Mesendoderm (in vitro differentiated cells): ENCODE measurements at regions not wholly inside any gene's neighbourhood (a gene's known extent, or its start where the extent isn't known, plus 50 kb on each side); places are given as distances from the start of the nearest gene placed in this dataset.

Source experiments
- DNase-seq: peaks from one replicate; pipeline ENCODE4 v3.0.0; 2013
- H2AK5ac ChIP-seq: 2 replicates; pipeline ENCODE4 v1.6.1; 2013; ENCODE audit warnings: low read length, inconsistent platforms
- H2BK120ac ChIP-seq: 2 replicates; pipeline ENCODE4 v1.6.1; 2013; ENCODE audit warnings: low read depth, mild to moderate bottlenecking, low read length, moderate library complexity, mixed read lengths
- H2BK15ac ChIP-seq: replicated peaks from 2 replicates; pipeline ENCODE4 v1.6.1; 2013; ENCODE audit warnings: low read depth, mild to moderate bottlenecking, moderate library complexity
- H2BK5ac ChIP-seq: 2 replicates; pipeline ENCODE4 v1.6.1; 2013; ENCODE audit warnings: low read length, inconsistent platforms
- H3K18ac ChIP-seq: 2 replicates; pipeline ENCODE4 v1.6.1; 2013; ENCODE audit warnings: mild to moderate bottlenecking, low read length, mixed read lengths
- H3K23ac ChIP-seq: one replicate; pipeline ENCODE4 v1.6.1; 2013; ENCODE audit warnings: low read length
- H3K27ac ChIP-seq: 2 replicates; pipeline ENCODE4 v1.5.1; 2013; ENCODE audit warnings: low read depth, mild to moderate bottlenecking, inconsistent platforms, low read length, moderate library complexity
- H3K27me3 ChIP-seq: 2 replicates; pipeline ENCODE4 v1.6.1; 2013; ENCODE audit warnings: low read length, control low read depth, mild to moderate bottlenecking, inconsistent platforms; ENCODE audit not compliant: insufficient read depth, poor library complexity
- H3K36me3 ChIP-seq: 2 replicates; pipeline ENCODE4 v1.6.1; 2013; ENCODE audit warnings: low read length, inconsistent platforms; ENCODE audit not compliant: control insufficient read depth, insufficient read depth
- H3K4ac ChIP-seq: one replicate; pipeline ENCODE4 v1.6.1; 2013; ENCODE audit warnings: low read depth, mild to moderate bottlenecking, low read length, moderate library complexity
- H3K4me1 ChIP-seq: 2 replicates; pipeline ENCODE4 v1.6.1; 2013; ENCODE audit warnings: low read depth, low read length, inconsistent platforms; ENCODE audit not compliant: control insufficient read depth
- H3K4me2 ChIP-seq: 2 replicates; pipeline ENCODE4 v1.6.1; 2013; ENCODE audit warnings: low read length
- H3K4me3 ChIP-seq: 2 replicates; pipeline ENCODE4 v1.5.1; 2013; ENCODE audit warnings: mild to moderate bottlenecking, low read length
- H3K56ac ChIP-seq: one replicate; pipeline ENCODE4 v1.6.1; 2013; ENCODE audit warnings: low read length
- H3K79me1 ChIP-seq: 2 replicates; pipeline ENCODE4 v1.6.1; 2013; ENCODE audit warnings: low read length, inconsistent platforms
- H3K79me2 ChIP-seq: 2 replicates; pipeline ENCODE4 v1.6.1; 2013; ENCODE audit warnings: mild to moderate bottlenecking, low read length; ENCODE audit not compliant: control insufficient read depth, insufficient read depth
- H3K9ac ChIP-seq: 2 replicates; pipeline ENCODE4 v1.6.1; 2013; ENCODE audit warnings: low read length, inconsistent platforms
- H4K5ac ChIP-seq: one replicate; pipeline ENCODE4 v1.6.1; 2013; ENCODE audit warnings: low read length
- H4K8ac ChIP-seq: one replicate; pipeline ENCODE4 v1.6.1; 2013; ENCODE audit warnings: low read depth, mild to moderate bottlenecking, control low read depth, low read length, moderate library complexity
- WGBS: extraction: QIAGEN DNeasy Blood & Tissue Kit; methylation state at CpG from one replicate; pipeline ENCODE4 v1.1.7; 2013; ENCODE audit warnings: low lambda C conversion rate, missing lambda C conversion rate; ENCODE audit not compliant: insufficient coverage; ENCODE audit errors: extremely low coverage; 5-methylcytosine and 5-hydroxymethylcytosine counted together

DNA sequence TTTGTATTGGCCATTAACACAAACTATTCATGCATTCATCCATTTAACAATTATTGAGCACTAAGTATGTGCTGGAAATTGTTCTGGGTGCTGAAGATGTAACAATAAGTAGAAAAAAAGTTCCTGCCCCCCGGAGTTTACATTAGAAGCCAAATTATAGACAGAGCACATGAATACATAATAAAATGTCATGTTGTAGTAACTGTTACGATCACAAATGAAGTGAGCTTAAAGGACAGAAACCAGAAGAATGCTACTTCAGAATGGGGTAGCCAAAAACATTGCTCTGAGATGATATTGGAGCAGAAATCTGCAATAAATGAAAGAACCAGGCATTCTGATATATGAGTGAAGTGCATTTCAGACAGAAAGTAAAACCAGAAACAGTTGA, 256.0 kb upstream of the SETBP1 start:
- no peaks in the 10 kb centered on the region for H3K79me1 ChIP-seq
- no peak for DNase-seq
- H3K4me2 ChIP-seq = no peak overlapping the region
- H2BK15ac ChIP-seq = no peak overlapping the region
- H3K56ac ChIP-seq = no peak overlapping the region
- H2BK5ac ChIP-seq = no peak overlapping the region
- H3K9ac ChIP-seq = no peak overlapping the region
- H4K8ac ChIP-seq = no peak overlapping the region
- H3K27me3 ChIP-seq = no peaks in the 10 kb centered on the region
- H3K36me3 ChIP-seq = no peaks in the 10 kb centered on the region
- no peaks in the 10 kb centered on the region for H3K4me1 ChIP-seq
- H2AK5ac ChIP-seq = no peak overlapping the region
- H3K79me2 ChIP-seq = no peaks in the 10 kb centered on the region
- WGBS = no CpG with 5 or more reads among the region's 2 CpGs
- H3K18ac ChIP-seq = no peak overlapping the region
- H3K4ac ChIP-seq = no peak overlapping the region
- H4K5ac ChIP-seq = no peak overlapping the region
- no peak overlapping the region for H3K23ac ChIP-seq
- H3K27ac ChIP-seq = no peak overlapping the region
- no peak overlapping the region for H2BK120ac ChIP-seq
- H3K4me3 ChIP-seq = no peak overlapping the region

DNA sequence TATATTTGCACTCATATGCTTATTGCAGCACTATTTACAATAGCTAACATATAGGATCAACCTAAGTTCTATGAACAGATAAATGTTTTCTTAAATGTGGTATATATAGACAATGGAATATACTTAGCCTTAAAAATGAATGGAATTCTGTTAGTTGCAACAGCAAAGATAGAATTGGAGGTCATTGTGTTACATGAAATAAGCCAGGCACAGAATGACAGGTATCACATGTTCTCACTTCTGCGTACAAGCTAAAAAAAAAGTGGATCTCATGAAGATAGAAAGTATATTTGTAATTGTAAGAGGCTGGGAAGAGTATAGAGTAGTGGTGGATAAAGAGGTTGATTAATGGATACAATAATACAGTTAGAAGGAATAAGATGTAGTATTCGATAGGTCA, 255.5 kb upstream of the SETBP1 start:
- Histone ChIP-seq H3K4ac (no peak overlapping the region), H3K4me2 (no peak overlapping the region), H3K18ac (no peak overlapping the region), H3K23ac (no peak overlapping the region), H4K8ac (no peak overlapping the region), H3K56ac (no peak overlapping the region), H4K5ac (no peak overlapping the region), H3K27ac (no peak overlapping the region), H2AK5ac (no peak overlapping the region), H3K36me3 (no peaks in the 10 kb centered on the region), H3K4me1 (no peaks in the 10 kb centered on the region), H2BK5ac (no peak overlapping the region), H3K79me2 (no peaks in the 10 kb centered on the region), H2BK15ac (no peak overlapping the region), H3K79me1 (no peaks in the 10 kb centered on the region), H3K9ac (no peak overlapping the region), H2BK120ac (no peak overlapping the region), H3K4me3 (no peak overlapping the region), H3K27me3 (no peaks in the 10 kb centered on the region)
- DNase-seq = no peak
- WGBS = no CpG with 5 or more reads among the region's 2 CpGs

DNA sequence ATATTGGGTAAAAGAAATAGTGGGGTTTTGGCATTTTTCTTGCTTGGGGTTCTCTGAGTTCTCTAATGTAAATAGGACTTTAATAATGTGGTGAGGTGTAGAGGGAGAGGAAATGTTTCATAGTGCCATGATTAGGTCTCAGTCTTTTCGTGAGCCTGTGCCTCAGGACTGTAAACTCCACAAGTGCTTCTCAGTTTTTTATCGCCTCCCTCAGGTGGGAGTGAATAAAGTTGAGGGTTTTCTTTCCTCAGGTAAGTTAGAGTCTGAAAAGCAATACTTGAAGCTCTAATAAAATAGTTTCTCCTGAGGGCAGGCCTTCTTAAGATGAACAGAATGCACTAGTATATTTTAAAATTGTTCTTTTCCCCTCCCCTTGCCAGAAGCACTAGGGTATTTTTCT, 243.1 kb upstream of the SETBP1 start:
- Histone ChIP-seq H3K56ac (no peak overlapping the region), H3K23ac (no peak overlapping the region), H3K18ac (no peak overlapping the region), H3K4ac (no peak overlapping the region), H3K9ac (no peak overlapping the region), H4K5ac (no peak overlapping the region), H3K27ac (no peak overlapping the region), H2BK5ac (no peak overlapping the region), H2BK15ac (no peak overlapping the region), H3K4me2 (no peak overlapping the region), H3K4me3 (no peak overlapping the region), H3K27me3 (no peaks in the 10 kb centered on the region), H2BK120ac (no peak overlapping the region), H4K8ac (no peak overlapping the region), H2AK5ac (no peak overlapping the region), H3K4me1 (no peaks in the 10 kb centered on the region), H3K36me3 (no peaks in the 10 kb centered on the region), H3K79me2 (no peaks in the 10 kb centered on the region), H3K79me1 (no peaks in the 10 kb centered on the region)
- DNase-seq = peak; percentile 26
- no CpG with 5 or more reads among the region's 2 CpGs for WGBS

DNA sequence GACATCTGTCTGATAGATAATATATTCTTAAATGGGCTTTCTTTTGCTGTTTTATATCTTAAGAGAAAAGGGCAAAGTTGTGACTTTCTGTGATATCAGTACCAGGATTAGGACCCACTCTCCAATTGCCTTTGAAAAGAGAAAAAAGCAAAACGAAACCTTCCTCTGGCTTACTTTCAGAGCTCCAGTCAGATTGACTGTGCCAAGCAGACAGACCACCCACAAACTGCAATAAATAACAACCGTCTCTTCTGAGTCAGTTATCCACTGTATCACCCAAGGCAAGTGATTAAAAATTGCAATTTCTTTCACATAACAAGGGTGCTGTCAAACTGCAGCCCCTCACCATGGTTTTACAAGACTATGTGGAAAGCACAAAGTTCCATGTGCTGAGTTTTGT, 230.5 kb upstream of the SETBP1 start:
- Histone ChIP-seq H2BK15ac (no peak overlapping the region), H3K79me1 (no peaks in the 10 kb centered on the region), H3K4me1 (no peaks in the 10 kb centered on the region), H3K79me2 (no peaks in the 10 kb centered on the region), H4K5ac (no peak overlapping the region), H3K9ac (no peak overlapping the region), H2BK120ac (no peak overlapping the region), H2BK5ac (no peak overlapping the region), H3K36me3 (no peaks in the 10 kb centered on the region), H3K23ac (no peak overlapping the region), H3K27ac (no peak overlapping the region), H3K4ac (no peak overlapping the region), H3K4me3 (no peak overlapping the region), H3K27me3 (no peaks in the 10 kb centered on the region), H3K4me2 (no peak overlapping the region), H4K8ac (no peak overlapping the region), H3K56ac (no peak overlapping the region), H3K18ac (no peak overlapping the region), H2AK5ac (no peak overlapping the region)
- no CpG with 5 or more reads among the region's 2 CpGs for WGBS
- no peak for DNase-seq

DNA sequence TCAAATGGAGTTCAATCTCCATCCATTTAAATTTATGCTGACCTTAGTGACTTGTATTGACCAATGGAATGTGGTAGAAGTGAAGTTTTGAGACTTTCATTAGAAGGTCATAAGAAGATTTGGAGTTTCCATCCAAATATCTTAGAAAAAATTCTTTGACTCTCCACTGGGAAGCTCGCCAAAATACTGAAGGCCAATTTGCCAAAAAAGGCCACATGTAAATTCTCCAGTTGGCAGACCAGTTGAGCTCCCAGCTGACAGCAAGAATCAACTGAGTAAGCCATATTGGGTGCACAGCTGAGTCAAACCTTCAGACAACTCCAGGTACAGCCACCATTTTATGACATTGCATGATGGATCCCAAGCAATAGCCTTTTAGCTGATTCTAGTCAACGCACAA, 228.3 kb upstream of the SETBP1 start:
- Histone ChIP-seq H3K4me1 (no peaks in the 10 kb centered on the region), H2AK5ac (no peak overlapping the region), H4K5ac (no peak overlapping the region), H3K18ac (no peak overlapping the region), H3K36me3 (no peaks in the 10 kb centered on the region), H2BK120ac (no peak overlapping the region), H2BK15ac (no peak overlapping the region), H3K23ac (no peak overlapping the region), H3K79me2 (no peaks in the 10 kb centered on the region), H4K8ac (no peak overlapping the region), H3K27me3 (no peaks in the 10 kb centered on the region), H3K56ac (no peak overlapping the region), H3K9ac (no peak overlapping the region), H2BK5ac (no peak overlapping the region), H3K4me3 (no peak overlapping the region), H3K27ac (no peak overlapping the region), H3K4ac (no peak overlapping the region), H3K79me1 (no peaks in the 10 kb centered on the region), H3K4me2 (no peak overlapping the region)
- no peak for DNase-seq
- no CpG with 5 or more reads among the region's 2 CpGs for WGBS

DNA sequence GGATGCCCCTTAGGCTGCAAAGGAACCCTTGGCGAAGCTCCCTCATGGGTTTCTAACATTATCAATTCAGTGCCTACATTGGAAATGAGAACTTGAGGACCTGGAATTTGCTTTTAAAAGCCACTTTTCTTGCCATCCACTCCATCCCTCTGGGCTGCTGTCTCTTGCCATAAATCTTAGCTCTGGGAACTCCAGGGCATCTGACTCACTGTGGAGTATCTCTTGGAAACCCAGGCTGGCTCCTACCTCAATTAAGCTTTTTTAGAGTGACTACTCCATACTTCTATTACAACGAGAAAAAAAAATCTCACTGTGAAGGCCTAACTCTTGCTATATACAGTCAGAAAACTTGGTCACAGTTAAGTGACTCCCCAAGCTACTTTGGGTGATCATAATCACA, 227.2 kb upstream of the SETBP1 start:
- Histone ChIP-seq H3K79me2 (no peaks in the 10 kb centered on the region), H3K56ac (no peak overlapping the region), H3K27me3 (no peaks in the 10 kb centered on the region), H2BK120ac (no peak overlapping the region), H3K4me1 (no peaks in the 10 kb centered on the region), H2BK5ac (no peak overlapping the region), H2AK5ac (no peak overlapping the region), H3K36me3 (no peaks in the 10 kb centered on the region), H3K18ac (no peak overlapping the region), H3K4ac (no peak overlapping the region), H3K27ac (no peak overlapping the region), H4K8ac (no peak overlapping the region), H2BK15ac (no peak overlapping the region), H3K23ac (no peak overlapping the region), H3K4me2 (no peak overlapping the region), H3K9ac (no peak overlapping the region), H4K5ac (no peak overlapping the region), H3K4me3 (no peak overlapping the region), H3K79me1 (no peaks in the 10 kb centered on the region)
- no CpG with 5 or more reads among the region's 2 CpGs for WGBS
- no peak for DNase-seq
